Naive thymus-derived CD4-positive, alpha-beta T cell (primary cell): ENCODE measurements at regions not wholly inside any gene's neighbourhood (a gene's known extent, or its start where the extent isn't known, plus 50 kb on each side); places are given as distances from the start of the nearest gene placed in this dataset.

Experiments
- ATAC-seq: fragments of 150-1000 bp; cut with Tn5 transposase; 2 replicates; pipeline ENCODE4 v1.10.0; 2021; ENCODE audit warnings: mild to moderate bottlenecking, moderate library complexity
- CTCF ChIA-PET: fragments of 350-600 bp; sonication (Branson Sonifier 250); formaldehyde crosslinking; loops from one replicate; lab custom pipeline; 2021; ENCODE audit warnings: antibody characterized with exemption; lab: Charles Lee
- POLR2A ChIA-PET: fragments of 350-600 bp; sonication (Branson Sonifier 250); formaldehyde crosslinking; loops from one replicate; lab custom pipeline; 2021; ENCODE audit warnings: antibody characterized with exemption, inconsistent platforms; lab: Charles Lee
- DNase-seq, 9 donors: peaks; one replicate each; pipeline versions ENCODE4 v3.0.0 to v3.0.0-alpha.2; 2020 to 2022; ENCODE audit warnings: mixed read lengths in 1 of 9
- H3K27ac ChIP-seq: one replicate; pipeline ENCODE4 v1.7.0; 2013; ENCODE audit warnings: mild to moderate bottlenecking, low read depth, low read length, moderate library complexity
- H3K27me3 ChIP-seq, 2 donors: one replicate each; pipeline ENCODE4 v1.7.0; 2013; ENCODE audit warnings: low read length in 2 of 2, mild to moderate bottlenecking in 2 of 2, moderate library complexity in 2 of 2; ENCODE audit not compliant: control insufficient read depth in 2 of 2, insufficient read depth in 2 of 2
- H3K36me3 ChIP-seq, 3 experiments: 1 replicate in 2 of 3; 2 replicates in 1 of 3; pipeline ENCODE4 v1.7.0; 2013; ENCODE audit warnings: low read length in 3 of 3, mild to moderate bottlenecking in 3 of 3, moderate library complexity in 1 of 3; ENCODE audit not compliant: insufficient read depth in 3 of 3, control insufficient read depth in 2 of 3
- H3K4me1 ChIP-seq, 2 donors: one replicate each; pipeline ENCODE4 v1.7.0; 2013; ENCODE audit warnings: low read length in 2 of 2, mild to moderate bottlenecking in 2 of 2, moderate library complexity in 1 of 2; ENCODE audit not compliant: control insufficient read depth in 2 of 2, insufficient read depth in 2 of 2
- H3K4me3 ChIP-seq: 2 replicates; pipeline ENCODE4 v1.7.0; 2013; ENCODE audit warnings: mild to moderate bottlenecking, low read length
- H3K9me3 ChIP-seq, 3 experiments: 1 replicate in 2 of 3; 2 replicates in 1 of 3; pipeline ENCODE4 v1.7.0; 2013; ENCODE audit warnings: low read length in 3 of 3; ENCODE audit not compliant: control insufficient read depth in 2 of 3
- H3K27ac Mint-ChIP-seq, 9 donors: one replicate each; pipeline ENCODE4 v1.8.0; 2020 to 2022; ENCODE audit warnings: mixed read lengths in 9 of 9, mild to moderate bottlenecking in 8 of 9, moderate library complexity in 5 of 9, inconsistent platforms in 2 of 9
- H3K27me3 Mint-ChIP-seq, 5 donors: one replicate each; pipeline ENCODE4 v1.8.0; 2021 to 2022; ENCODE audit warnings: mixed read lengths in 5 of 5, mild to moderate bottlenecking in 1 of 5
- H3K36me3 Mint-ChIP-seq, 5 donors: one replicate each; pipeline ENCODE4 v1.8.0; 2020 to 2022; ENCODE audit warnings: mixed read lengths in 5 of 5, mild to moderate bottlenecking in 3 of 5, inconsistent platforms in 1 of 5
- H3K4me1 Mint-ChIP-seq, 7 donors: one replicate each; pipeline ENCODE4 v1.8.0; 2020 to 2022; ENCODE audit warnings: mixed read lengths in 7 of 7, mild to moderate bottlenecking in 3 of 7, inconsistent platforms in 1 of 7
- H3K4me3 Mint-ChIP-seq, 10 donors: one replicate each; pipeline ENCODE4 v1.8.0; 2020 to 2022; ENCODE audit warnings: mild to moderate bottlenecking in 10 of 10, mixed read lengths in 10 of 10, moderate library complexity in 6 of 10, inconsistent platforms in 2 of 10
- H3K9me3 Mint-ChIP-seq, 11 donors: one replicate each; pipeline ENCODE4 v1.8.0; 2020 to 2022; ENCODE audit warnings: mixed read lengths in 11 of 11, mild to moderate bottlenecking in 4 of 11, inconsistent platforms in 1 of 11, moderate library complexity in 1 of 11
- intact Hi-C, 2 donors: fragments of 100-400 bp; cut with micrococcal nuclease; formaldehyde crosslinking; loops; one replicate each; pipeline ENCODE4 v1.15.1; 2023

- intact Hi-C loops: no loop called here
- Mint-ChIP-seq H3K27me3 (peaks cover 0 to 14% (median 0%) of the 10 kb centered on the region in 5 donors), H3K27ac (no peak overlapping the region), H3K4me1 (no peaks in the 10 kb centered on the region), H3K36me3 (peaks cover 0 to 7% (median 3%) of the 10 kb centered on the region in 5 donors), H3K9me3 (peaks cover 0 to 9% (median 0%) of the 10 kb centered on the region in 11 donors), H3K4me3 (no peak overlapping the region)
- H3K27ac ChIP-seq: no peak overlapping the region
- no peaks in the 10 kb centered on the region for H3K9me3 ChIP-seq
- no peaks in the 10 kb centered on the region for H3K27me3 ChIP-seq
- H3K4me1 ChIP-seq: no peaks in the 10 kb centered on the region
- DNase-seq: no peak
- ATAC-seq: no peak
- no peaks in the 10 kb centered on the region for H3K36me3 ChIP-seq
- no peak overlapping the region for H3K4me3 ChIP-seq
- CTCF ChIA-PET: no interaction called here
- POLR2A ChIA-PET: no interaction called here
These were observed 94.1 kb downstream of the HSPH1 start for GRCh38 chr13:31067416-31068118.

DNA sequence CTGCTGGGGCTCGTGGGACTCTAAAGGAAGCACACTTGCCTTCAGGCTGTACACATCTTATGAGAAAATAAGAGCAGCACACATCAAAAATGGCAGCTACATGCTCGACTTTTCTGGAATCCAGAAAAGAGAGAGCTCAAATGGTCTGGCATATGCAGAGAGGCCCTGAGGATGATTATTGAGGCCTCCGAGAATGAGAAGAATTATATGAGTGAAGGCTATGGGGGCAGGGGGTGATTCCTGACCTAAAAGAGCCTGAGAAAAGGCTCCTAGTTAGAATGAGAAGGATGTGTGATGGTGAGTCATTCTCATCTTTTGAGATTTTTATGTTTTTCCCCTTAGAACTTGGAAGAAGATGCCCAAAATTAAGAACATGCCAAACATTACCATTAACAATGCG lies 97.1 kb downstream of the HSPH1 start:
- no peak overlapping the region for H3K27ac ChIP-seq
- intact Hi-C loops: no loop called here
- DNase-seq (no peak), ATAC-seq (no peak)
- H3K4me3 Mint-ChIP-seq: no peak overlapping the region
- peaks cover 0 to 9% (median 0%) of the 10 kb centered on the region in 11 donors for H3K9me3 Mint-ChIP-seq
- no peak overlapping the region for H3K4me3 ChIP-seq
- H3K27ac Mint-ChIP-seq: no peak overlapping the region
- ChIA-PET POLR2A (no interaction called here), CTCF (interaction anchor here (0.6 kb wide), 1 partner anchor 115 kb away, joined by 4 read pairs; no protein-coding TSS in a partner anchor)
- peaks cover 0 to 2% (median 0%) of the 10 kb centered on the region in 7 donors for H3K4me1 Mint-ChIP-seq
- no peaks in the 10 kb centered on the region for H3K27me3 ChIP-seq
- peaks cover 0 to 21% (median 12%) of the 10 kb centered on the region in 5 donors for H3K27me3 Mint-ChIP-seq
- no peaks in the 10 kb centered on the region for H3K9me3 ChIP-seq
- peaks cover 0 to 7% (median 3%) of the 10 kb centered on the region in 5 donors for H3K36me3 Mint-ChIP-seq
- no peaks in the 10 kb centered on the region for H3K4me1 ChIP-seq
- no peaks in the 10 kb centered on the region for H3K36me3 ChIP-seq

DNA sequence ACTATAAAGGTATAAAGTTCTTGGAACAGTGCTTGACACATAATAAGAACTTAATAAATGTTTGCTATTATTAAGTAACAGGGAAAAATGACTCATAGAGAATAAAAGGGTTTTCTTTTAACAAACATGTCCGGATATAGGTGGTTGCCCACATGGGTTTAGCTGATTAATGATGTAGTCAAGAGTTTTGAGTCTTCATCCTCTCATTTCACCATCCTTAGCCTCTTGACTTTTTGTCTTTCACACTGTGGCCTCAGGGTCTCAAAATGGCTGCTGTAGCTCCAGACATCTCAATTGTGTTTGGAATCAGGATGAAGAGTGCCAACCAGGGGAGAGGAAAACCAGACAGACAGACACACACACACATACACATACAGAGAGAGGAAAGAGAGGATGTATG lies 97.9 kb downstream of the HSPH1 start:
- intact Hi-C loops: no loop called here
- H3K27me3 Mint-ChIP-seq: peaks cover 0 to 21% (median 12%) of the 10 kb centered on the region in 5 donors
- CTCF ChIA-PET: no interaction called here

DNA sequence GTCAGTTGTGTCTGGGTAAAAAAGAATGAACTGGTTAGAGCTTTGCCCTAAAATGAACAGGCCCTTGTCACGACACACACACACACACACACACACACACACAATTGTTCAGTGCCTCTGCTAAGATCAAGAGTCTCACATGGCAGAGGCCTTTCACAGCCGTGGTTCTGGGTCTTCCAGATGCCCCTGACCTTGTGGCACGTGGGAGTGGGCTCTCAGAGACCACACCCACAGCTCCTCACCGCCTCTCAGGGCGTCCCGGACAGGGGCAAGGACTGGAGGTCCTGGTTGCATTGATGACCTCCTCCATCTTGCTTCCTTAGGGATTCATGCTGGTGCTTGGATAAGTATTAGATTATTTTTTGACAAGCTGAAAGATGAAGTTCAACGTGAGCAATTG lies 101.0 kb downstream of the HSPH1 start:
- H3K4me1 Mint-ChIP-seq: peaks cover 0 to 2% (median 0%) of the 10 kb centered on the region in 7 donors
- Histone ChIP-seq H3K27ac (no peak overlapping the region), H3K4me1 (no peaks in the 10 kb centered on the region), H3K4me3 (no peak overlapping the region), H3K36me3 (no peaks in the 10 kb centered on the region), H3K27me3 (no peaks in the 10 kb centered on the region), H3K9me3 (no peaks in the 10 kb centered on the region)
- H3K9me3 Mint-ChIP-seq: peaks cover 0 to 9% (median 0%) of the 10 kb centered on the region in 11 donors
- H3K27me3 Mint-ChIP-seq: peaks cover 0 to 21% (median 11%) of the 10 kb centered on the region in 5 donors
- ATAC-seq (no peak), DNase-seq (no peak)
- intact Hi-C loops: no loop called here
- H3K27ac Mint-ChIP-seq: no peak overlapping the region
- H3K36me3 Mint-ChIP-seq: peaks cover 0 to 7% (median 3%) of the 10 kb centered on the region in 5 donors
- CTCF ChIA-PET: interaction anchor here (1.1 kb wide), 1 partner anchor 13 kb away, joined by 3 read pairs; no protein-coding TSS in a partner anchor
- POLR2A ChIA-PET: interaction anchor here (0.8 kb wide), 1 partner anchor 1043 kb away, joined by 3 read pairs; no protein-coding TSS in a partner anchor
- H3K4me3 Mint-ChIP-seq: no peak overlapping the region

More for the DNA sequence above, 97.9 kb downstream of the HSPH1 start:
- H3K27ac ChIP-seq: no peak overlapping the region
- H3K36me3 ChIP-seq: no peaks in the 10 kb centered on the region
- no peak for DNase-seq
- no peak overlapping the region for H3K4me3 ChIP-seq
- H3K4me1 Mint-ChIP-seq: peaks cover 0 to 2% (median 0%) of the 10 kb centered on the region in 7 donors
- POLR2A ChIA-PET: no interaction called here
- peak overlapping the region in 1 of 9 donors; percentile 5 for H3K27ac Mint-ChIP-seq
- H3K4me3 Mint-ChIP-seq: no peak overlapping the region
- H3K4me1 ChIP-seq: no peaks in the 10 kb centered on the region
- peaks cover 0 to 7% (median 3%) of the 10 kb centered on the region in 5 donors for H3K36me3 Mint-ChIP-seq
- H3K9me3 ChIP-seq: no peaks in the 10 kb centered on the region
- no peak for ATAC-seq
- peaks cover 0 to 9% (median 0%) of the 10 kb centered on the region in 11 donors for H3K9me3 Mint-ChIP-seq
- no peaks in the 10 kb centered on the region for H3K27me3 ChIP-seq

GRCh38 chr13:31060220-31060619 lies 101.5 kb downstream of the HSPH1 start:
- ATAC-seq: no peak
- no peak overlapping the region for H3K4me3 Mint-ChIP-seq
- ChIA-PET POLR2A (interaction anchor here (0.8 kb wide), 1 partner anchor 1043 kb away, joined by 3 read pairs; no protein-coding TSS in a partner anchor), CTCF (no interaction called here)
- H3K4me1 Mint-ChIP-seq: peaks cover 0 to 2% (median 0%) of the 10 kb centered on the region in 7 donors
- peaks cover 0 to 21% (median 11%) of the 10 kb centered on the region in 5 donors for H3K27me3 Mint-ChIP-seq
- peaks cover 0 to 9% (median 0%) of the 10 kb centered on the region in 11 donors for H3K9me3 Mint-ChIP-seq
- Histone ChIP-seq H3K4me3 (no peak overlapping the region), H3K27me3 (no peaks in the 10 kb centered on the region), H3K27ac (no peak overlapping the region), H3K4me1 (no peaks in the 10 kb centered on the region), H3K9me3 (no peaks in the 10 kb centered on the region), H3K36me3 (no peaks in the 10 kb centered on the region)
- H3K36me3 Mint-ChIP-seq: peaks cover 0 to 7% (median 3%) of the 10 kb centered on the region in 5 donors
- intact Hi-C loops: no loop called here
- DNase-seq: no peak
- no peak overlapping the region for H3K27ac Mint-ChIP-seq

- Mint-ChIP-seq H3K4me1 (peaks cover 0 to 2% (median 0%) of the 10 kb centered on the region in 7 donors), H3K4me3 (no peak overlapping the region), H3K27ac (no peak overlapping the region), H3K36me3 (no peaks in the 10 kb centered on the region), H3K27me3 (peaks cover 0 to 18% (median 6%) of the 10 kb centered on the region in 5 donors), H3K9me3 (no peaks in the 10 kb centered on the region)
- H3K36me3 ChIP-seq: no peaks in the 10 kb centered on the region
- no peak for ATAC-seq
- intact Hi-C loops: no loop called here
- H3K4me1 ChIP-seq: no peaks in the 10 kb centered on the region
- H3K9me3 ChIP-seq: no peaks in the 10 kb centered on the region
- CTCF ChIA-PET: no interaction called here
- H3K27me3 ChIP-seq: no peaks in the 10 kb centered on the region
- POLR2A ChIA-PET: no interaction called here
- no peak for DNase-seq
- H3K4me3 ChIP-seq: no peak overlapping the region
- no peak overlapping the region for H3K27ac ChIP-seq
These were observed 104.2 kb downstream of the HSPH1 start for GRCh38 chr13:31057403-31058033.
